ENCODE measurements at regions not wholly inside any gene's neighbourhood (a gene's known extent, or its start where the extent isn't known, plus 50 kb on each side); places are given as distances from the start of the nearest gene placed in this dataset.

GRCh38 chr9:105954517-105954916 lies 260.2 kb downstream of the TMEM38B start:
- TF ChIP-seq CTCF (IDR thresholded peaks at IDR 0.05; ENCODE audit: low read depth, low read length): no peak
- DNase-seq (ENCODE audit: extremely low read depth, low read depth): no peak

- DNase-seq (ENCODE audit: extremely low read depth, low read depth): no peak
- no peak for TF ChIP-seq CTCF (IDR thresholded peaks at IDR 0.05; ENCODE audit: low read depth, low read length)
These were observed 263.5 kb downstream of the TMEM38B start for GRCh38 chr9:105957830-105958229.

- TF ChIP-seq CTCF (IDR thresholded peaks at IDR 0.05; ENCODE audit: low read depth, low read length): no peak
- DNase-seq (ENCODE audit: extremely low read depth, low read depth): no peak
These were observed 264.2 kb downstream of the TMEM38B start for GRCh38 chr9:105958587-105958986.

- TF ChIP-seq CTCF (IDR thresholded peaks at IDR 0.05; ENCODE audit: low read depth, low read length): no peak
These were observed 265.2 kb downstream of the TMEM38B start for GRCh38 chr9:105959531-105959930.

GRCh38 chr9:105963343-105964099 lies 269.2 kb downstream of the TMEM38B start:
- DNase-seq (ENCODE audit: extremely low read depth, low read depth): no peak
- no peak for TF ChIP-seq CTCF (IDR thresholded peaks at IDR 0.05; ENCODE audit: low read depth, low read length)

More at GRCh38 chr9:105959531-105959930, 265.2 kb downstream of the TMEM38B start:
- no peak for DNase-seq (ENCODE audit: extremely low read depth, low read depth)

GRCh38 chr9:105964156-105964555 lies 269.8 kb downstream of the TMEM38B start:
- no peak for TF ChIP-seq CTCF (IDR thresholded peaks at IDR 0.05; ENCODE audit: low read depth, low read length)
- DNase-seq (ENCODE audit: extremely low read depth, low read depth): no peak

- no peak for TF ChIP-seq CTCF (IDR thresholded peaks at IDR 0.05; ENCODE audit: low read depth, low read length)
These were observed 272.5 kb downstream of the TMEM38B start for GRCh38 chr9:105966834-105967233.

More at GRCh38 chr9:105966834-105967233, 272.5 kb downstream of the TMEM38B start:
- DNase-seq (ENCODE audit: extremely low read depth, low read depth): no peak
